ENCODE measurements at regions not wholly inside any gene's neighbourhood (a gene's known extent, or its start where the extent isn't known, plus 50 kb on each side); places are given as distances from the start of the nearest gene placed in this dataset.

DNA sequence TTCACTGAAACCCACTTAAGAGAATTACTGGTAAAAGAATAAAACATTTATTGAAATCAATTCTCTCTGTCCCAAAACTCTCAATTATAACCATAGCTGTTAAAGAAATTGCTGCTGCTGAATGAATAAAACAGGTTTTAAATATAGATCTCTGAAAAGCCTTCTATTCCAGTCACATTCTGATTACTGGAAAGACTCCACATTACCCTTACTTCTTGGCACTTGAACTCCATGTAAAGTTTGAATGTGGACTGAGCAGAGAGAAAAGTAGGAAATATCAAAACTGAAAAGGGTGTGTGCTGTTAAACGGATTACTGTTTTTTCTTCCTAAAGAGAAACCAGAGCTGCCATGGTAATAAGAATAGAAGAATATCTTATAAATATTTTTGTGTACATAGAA, 655.3 kb upstream of the SETBP1 start:
- DNase-seq: no peak

GRCh38 chr18:44028109-44028508, 652.6 kb upstream of the SETBP1 start:
- no peak for DNase-seq

GRCh38 chr18:44031063-44031462, 649.6 kb upstream of the SETBP1 start:
- DNase-seq: no peak

DNA sequence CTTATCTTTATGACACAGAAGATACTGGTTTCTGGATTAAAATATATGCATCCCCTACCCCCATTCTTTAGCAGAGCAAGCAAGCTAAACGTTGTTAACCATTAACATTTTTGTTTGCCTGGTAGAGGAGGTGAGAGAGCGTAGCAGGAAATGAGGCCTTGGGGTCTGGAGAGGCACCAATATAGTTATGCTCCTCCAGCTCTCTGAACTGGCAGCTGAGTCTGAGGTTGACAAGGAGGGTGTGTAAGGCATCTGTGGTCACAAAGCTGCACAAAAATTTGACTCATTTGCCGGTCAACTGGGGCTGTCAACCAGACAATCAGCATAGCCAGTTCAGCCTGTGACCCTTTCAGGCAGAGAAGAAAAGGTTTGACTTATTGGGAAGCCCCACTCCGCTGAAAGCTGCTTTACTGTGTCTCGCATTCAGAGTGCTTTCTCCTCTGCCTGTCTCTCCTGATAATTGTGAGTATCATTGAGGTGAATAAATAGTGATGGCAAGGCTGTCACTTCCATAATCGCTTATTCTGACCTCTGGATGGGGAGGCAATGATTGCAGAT, 647.5 kb upstream of the SETBP1 start:
- no peak for DNase-seq

DNA sequence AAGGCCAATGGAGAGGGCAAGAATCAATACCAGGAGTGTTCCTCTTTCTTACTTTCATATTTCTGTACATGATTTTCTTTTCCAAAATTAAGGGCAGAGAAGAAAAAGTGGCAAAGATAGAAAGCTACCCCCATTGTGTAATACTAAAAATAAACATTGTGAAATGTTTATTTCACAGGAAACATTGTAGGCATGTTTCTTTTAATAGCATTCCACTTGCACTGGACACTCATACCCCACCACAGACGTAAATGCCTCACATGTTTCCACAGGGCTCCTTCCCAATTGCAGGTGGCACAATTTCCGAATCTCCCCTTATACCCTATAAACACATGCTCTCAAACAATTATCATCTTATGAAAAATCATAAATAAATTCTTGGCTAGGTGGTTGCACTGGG, 645.1 kb upstream of the SETBP1 start:
- no peak for DNase-seq

GRCh38 chr18:44036501-44036900, 644.2 kb upstream of the SETBP1 start:
- DNase-seq: no peak

DNA sequence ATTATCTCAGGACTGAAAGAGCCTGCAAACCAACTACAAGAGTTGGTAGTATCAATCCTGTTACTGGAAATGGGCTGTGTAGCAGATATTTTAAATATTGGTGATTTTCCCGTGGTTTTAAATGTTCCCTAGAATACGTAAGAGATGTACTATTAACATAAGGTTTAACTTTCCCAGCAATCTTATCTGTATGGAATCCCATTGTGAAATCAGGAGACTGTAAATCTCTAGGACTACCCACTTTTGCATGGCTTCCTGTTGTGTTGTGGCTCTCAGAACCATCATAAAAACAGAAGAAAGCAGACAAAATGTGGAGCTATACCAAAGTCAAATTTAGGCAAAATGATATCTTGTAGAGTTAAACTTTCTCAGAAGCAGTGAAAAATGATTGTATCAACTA, 641.5 kb upstream of the SETBP1 start:
- no peak for DNase-seq

- DNase-seq: no peak
Measured at GRCh38 chr18:44039826-44040225, 640.9 kb upstream of the SETBP1 start.

GRCh38 chr18:44041553-44041952, 639.1 kb upstream of the SETBP1 start:
- DNase-seq: no peak

- DNase-seq: no peak
Measured at GRCh38 chr18:44041961-44042360, 638.7 kb upstream of the SETBP1 start.

- no peak for DNase-seq
Measured at GRCh38 chr18:44046376-44046975, 634.2 kb upstream of the SETBP1 start.

GRCh38 chr18:44047585-44047984, 633.1 kb upstream of the SETBP1 start:
- no peak for DNase-seq

DNA sequence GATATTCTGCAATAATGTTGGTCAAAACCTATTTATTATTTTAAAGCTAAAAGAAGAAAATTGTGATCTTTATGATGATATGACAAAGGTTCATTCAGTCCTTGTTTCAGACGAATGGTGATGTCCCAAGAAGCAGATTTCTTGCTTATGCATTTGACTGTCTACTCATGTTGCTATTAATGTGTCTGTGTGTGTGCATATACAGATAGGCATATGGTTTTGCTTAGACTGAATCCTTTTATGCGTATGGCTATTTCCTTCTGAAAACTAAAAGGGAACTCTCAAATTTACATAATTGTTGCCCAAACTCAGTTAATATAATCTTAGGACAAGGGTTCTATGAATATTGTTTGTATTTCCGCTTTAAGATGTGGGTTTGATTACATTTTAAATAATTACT, 632.3 kb upstream of the SETBP1 start:
- no peak for DNase-seq

- DNase-seq: no peak
Measured at GRCh38 chr18:44048846-44049245, 631.8 kb upstream of the SETBP1 start.

- no peak for DNase-seq
Measured at GRCh38 chr18:44051026-44051425, 629.7 kb upstream of the SETBP1 start.

DNA sequence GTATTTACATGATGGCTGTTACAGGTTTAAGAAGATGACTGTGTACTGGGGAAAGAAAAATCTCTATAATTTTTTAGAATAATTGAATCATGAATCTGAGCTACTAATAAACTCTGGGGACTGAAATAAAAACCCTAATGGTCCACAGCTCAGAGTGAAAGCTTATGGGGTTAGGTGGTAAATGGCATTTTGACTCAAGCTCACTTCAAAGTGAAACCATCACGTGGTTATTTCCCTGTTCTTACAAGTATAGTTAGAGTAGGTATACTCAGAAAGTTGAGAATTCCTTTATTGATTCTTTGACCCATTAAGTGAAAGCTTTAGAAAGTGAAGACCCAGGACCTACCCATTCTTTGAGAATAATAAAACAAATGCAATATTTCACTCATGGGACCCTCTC, 626.2 kb upstream of the SETBP1 start:
- no peak for DNase-seq

GRCh38 chr18:44060197-44060596, 620.5 kb upstream of the SETBP1 start:
- DNase-seq: no peak

DNA sequence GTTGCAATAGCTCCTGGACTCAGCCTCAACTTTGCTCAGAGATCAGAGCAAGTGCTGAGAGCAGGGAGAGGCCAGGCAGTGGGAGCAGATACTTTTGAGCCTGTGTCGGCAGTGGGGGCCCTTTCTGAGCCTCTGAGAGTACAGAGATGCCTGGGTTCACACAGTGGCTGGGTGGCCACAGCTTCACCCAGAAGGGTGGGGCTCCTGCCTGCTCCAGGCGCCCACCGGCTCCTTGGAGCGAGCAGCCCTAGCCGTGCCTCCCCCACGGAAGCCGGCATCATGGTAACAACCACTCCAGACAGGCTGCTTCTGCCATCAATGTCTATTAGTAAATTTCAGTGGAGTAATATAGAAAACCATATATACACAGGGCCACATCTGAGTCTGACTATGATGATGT, 619.2 kb upstream of the SETBP1 start:
- DNase-seq: no peak

DNA sequence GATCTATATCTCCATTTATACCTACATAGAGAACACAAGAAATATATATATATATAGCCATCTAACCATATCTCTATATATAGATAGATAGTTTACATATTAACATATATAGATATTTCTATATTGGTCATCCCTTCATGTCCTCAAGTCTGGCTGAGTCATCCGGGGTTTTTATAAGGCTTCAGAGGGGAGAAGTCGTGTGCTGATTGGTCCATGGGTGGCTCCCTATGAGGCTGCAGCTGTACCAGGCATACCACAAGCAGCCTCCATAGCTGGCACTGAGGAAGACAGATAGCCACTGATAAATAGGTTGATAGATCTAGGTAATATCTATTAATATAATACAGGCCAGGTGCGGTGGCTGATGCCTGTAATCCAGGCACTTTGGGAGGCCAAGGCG, 618.3 kb upstream of the SETBP1 start:
- no peak for DNase-seq

DNA sequence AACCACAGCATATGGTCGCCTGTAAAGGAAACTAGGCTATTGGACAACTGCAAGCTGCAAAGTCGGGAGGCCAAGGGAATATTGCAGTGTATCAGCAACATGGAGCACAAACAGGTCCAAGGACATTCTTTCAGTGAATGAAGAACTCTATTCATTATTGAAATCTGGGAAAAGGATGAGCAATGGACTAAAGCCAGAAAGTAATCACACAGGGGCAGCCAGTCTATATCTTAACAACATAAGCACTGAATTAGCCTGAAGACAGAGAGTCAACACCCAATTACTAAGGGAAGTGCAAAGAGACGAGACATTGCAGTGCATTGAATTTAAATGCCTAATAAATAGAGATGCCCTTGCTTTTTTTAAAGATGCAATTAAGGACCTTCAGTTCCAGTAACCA, 615.5 kb upstream of the SETBP1 start:
- DNase-seq: no peak

- DNase-seq: no peak
Measured at GRCh38 chr18:44066541-44066940, 614.1 kb upstream of the SETBP1 start.

DNA sequence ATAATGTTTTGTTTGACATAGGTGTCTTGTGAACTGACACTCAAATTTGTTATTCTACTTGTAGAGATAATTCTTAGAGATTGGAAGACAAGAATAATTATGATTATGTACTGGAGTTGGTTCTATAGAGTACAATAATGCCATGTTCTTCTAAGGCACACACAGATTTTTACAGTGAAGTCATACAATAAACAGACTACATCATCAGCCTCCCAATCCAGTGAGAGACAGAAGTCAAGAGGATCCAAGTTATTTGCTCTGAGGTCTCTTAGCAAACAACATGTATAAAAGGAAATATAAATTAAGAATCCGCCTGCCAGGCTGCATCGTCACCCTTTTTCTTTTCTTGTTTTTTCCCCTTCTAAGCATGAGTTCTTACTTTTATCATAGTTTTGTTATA, 613.5 kb upstream of the SETBP1 start:
- DNase-seq: no peak

GRCh38 chr18:44075038-44075437, 605.6 kb upstream of the SETBP1 start:
- no peak for DNase-seq

DNA sequence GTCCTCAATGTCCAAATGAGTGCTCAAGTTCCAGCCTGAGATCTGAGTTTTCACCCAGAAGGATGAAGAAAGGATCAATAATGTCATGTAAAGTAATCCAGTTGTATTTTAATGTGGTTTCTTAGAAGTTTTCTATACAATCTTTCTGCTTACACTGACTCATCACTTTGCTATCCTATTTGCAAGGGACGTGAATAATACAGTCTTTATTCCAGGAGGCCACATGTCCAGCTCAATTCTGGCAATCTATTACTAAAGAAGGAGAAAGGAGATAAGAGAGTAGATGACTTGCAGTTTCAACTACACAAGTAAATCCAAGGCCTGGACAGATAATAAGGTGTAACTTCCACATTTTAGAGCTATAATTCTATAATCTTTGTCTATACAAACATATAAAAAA, 601.1 kb upstream of the SETBP1 start:
- no peak for DNase-seq

DNA sequence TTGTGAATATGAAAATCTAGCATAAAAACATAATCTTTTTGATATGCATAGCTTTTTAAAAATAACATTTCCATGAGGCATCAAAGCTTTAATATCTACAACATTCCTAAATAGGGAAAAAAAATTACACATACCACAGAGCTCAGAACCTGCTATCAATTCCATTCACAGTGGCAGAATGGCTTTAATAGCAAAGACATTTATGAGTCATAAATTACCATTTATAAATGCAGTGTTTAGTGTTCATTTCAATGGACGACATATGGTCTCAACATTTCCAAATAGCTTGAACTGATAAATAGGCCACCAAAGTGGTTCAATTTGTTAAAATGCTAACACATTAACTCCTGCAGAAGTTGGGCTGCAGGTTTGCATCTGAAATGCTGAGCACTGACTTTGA, 600.6 kb upstream of the SETBP1 start:
- DNase-seq: no peak

GRCh38 chr18:44089732-44090131, 591.0 kb upstream of the SETBP1 start:
- DNase-seq: no peak

All from inflammatory macrophage treated with lipopolysaccharide for 1 hour (primary cell).